ENCODE measurements at regions not wholly inside any gene's neighbourhood (a gene's known extent, or its start where the extent isn't known, plus 50 kb on each side); places are given as distances from the start of the nearest gene placed in this dataset.

GRCh38 chr10:63703113-63703670 is 182.0 kb downstream of the REEP3 start (continued):
- TF ChIP-seq ZNF518A (tag by site-specific recombination; conservative IDR thresholded peaks at IDR 0.05; ENCODE audit: low read depth) (peak; percentile 69; the same call in 1 of the 2 replicates), ZNF529 (tag by site-specific recombination; IDR thresholded peaks at IDR 0.05; ENCODE audit: insufficient replicate concordance) (no peak), ZNF658 (tag by site-specific recombination; IDR thresholded peaks at IDR 0.05) (no peak), ZNF146 (tag by site-specific recombination; IDR thresholded peaks at IDR 0.05) (no peak), HOXC10 (CRISPR knock-in tag; IDR thresholded peaks at IDR 0.05) (no peak), ZNF610 (tag by site-specific recombination; IDR thresholded peaks at IDR 0.05; ENCODE audit: borderline replicate concordance) (0 out of 2 replicates have a peak, but pooled peaks have one; percentile 29), KLF1 (tag by site-specific recombination; IDR thresholded peaks at IDR 0.05) (no peak), ZBTB20 (tag by site-specific recombination; IDR thresholded peaks at IDR 0.05) (no peak), IKZF3 (tag by site-specific recombination; IDR thresholded peaks at IDR 0.05) (0 out of 2 replicates have a peak, but pooled peaks have one; percentile 16), ZNF24 (tag by site-specific recombination; IDR thresholded peaks at IDR 0.05) (no peak), ZNF76 (tag by site-specific recombination; IDR thresholded peaks at IDR 0.05; ENCODE audit: borderline replicate concordance, low read depth) (no peak), ZNF514 (tag by site-specific recombination; IDR thresholded peaks at IDR 0.05) (no peak), ZNF549 (tag by site-specific recombination; IDR thresholded peaks at IDR 0.05) (no peak), PRDM10 (tag by site-specific recombination; IDR thresholded peaks at IDR 0.05) (peak; percentile 59; the same call in 1 of the 2 replicates), ZBTB21 (tag by site-specific recombination; IDR thresholded peaks at IDR 0.05) (no peak), ZNF184 (tag by site-specific recombination; IDR thresholded peaks at IDR 0.05) (no peak), PATZ1 (tag by site-specific recombination; IDR thresholded peaks at IDR 0.05) (peak; percentile 13; the same call in 1 of the 2 replicates), ZFP3 (tag by site-specific recombination; IDR thresholded peaks at IDR 0.05; ENCODE audit: low read depth) (no peak), ZNF10 (tag by site-specific recombination; IDR thresholded peaks at IDR 0.05) (no peak), ZNF2 (tag by site-specific recombination; IDR thresholded peaks at IDR 0.05) (no peak), ZNF664 (tag by site-specific recombination; IDR thresholded peaks at IDR 0.05) (no peak), ZFP37 (tag by site-specific recombination; IDR thresholded peaks at IDR 0.05) (no peak), ZNF174 (tag by site-specific recombination; IDR thresholded peaks at IDR 0.05) (no peak)
